ENCODE measurements at regions not wholly inside any gene's neighbourhood (a gene's known extent, or its start where the extent isn't known, plus 50 kb on each side); places are given as distances from the start of the nearest gene placed in this dataset.

DNA sequence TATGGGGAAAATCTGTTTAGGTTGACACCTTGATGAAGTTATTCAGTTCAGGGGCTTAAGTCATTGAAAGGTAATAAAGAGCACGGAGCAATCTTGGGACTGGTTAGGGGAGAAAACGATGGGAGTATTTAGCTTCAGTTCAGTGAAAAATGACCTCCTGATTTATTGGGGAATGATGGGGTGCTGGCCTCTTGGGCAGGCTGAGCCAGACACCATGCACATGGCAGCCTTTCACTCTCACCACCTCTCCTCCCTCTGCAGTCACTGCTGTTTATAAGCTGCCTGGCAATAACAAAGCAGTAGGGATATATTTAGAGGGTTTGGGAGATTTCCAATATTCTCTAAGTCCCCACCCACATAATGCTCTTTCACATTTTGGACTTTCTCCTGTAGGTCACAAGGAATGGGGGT is 140.5 kb upstream of the HS3ST2 start:
- no peak for ATAC-seq
- TF ChIP-seq TAL1 (IDR thresholded peaks at IDR 0.05) = no peak
- TF ChIP-seq, protein P1, sequence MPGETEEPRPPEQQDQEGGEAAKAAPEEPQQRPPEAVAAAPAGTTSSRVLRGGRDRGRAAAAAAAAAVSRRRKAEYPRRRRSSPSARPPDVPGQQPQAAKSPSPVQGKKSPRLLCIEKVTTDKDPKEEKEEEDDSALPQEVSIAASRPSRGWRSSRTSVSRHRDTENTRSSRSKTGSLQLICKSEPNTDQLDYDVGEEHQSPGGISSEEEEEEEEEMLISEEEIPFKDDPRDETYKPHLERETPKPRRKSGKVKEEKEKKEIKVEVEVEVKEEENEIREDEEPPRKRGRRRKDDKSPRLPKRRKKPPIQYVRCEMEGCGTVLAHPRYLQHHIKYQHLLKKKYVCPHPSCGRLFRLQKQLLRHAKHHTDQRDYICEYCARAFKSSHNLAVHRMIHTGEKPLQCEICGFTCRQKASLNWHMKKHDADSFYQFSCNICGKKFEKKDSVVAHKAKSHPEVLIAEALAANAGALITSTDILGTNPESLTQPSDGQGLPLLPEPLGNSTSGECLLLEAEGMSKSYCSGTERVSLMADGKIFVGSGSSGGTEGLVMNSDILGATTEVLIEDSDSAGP (CRISPR knock-in tag; IDR thresholded peaks at IDR 0.05) = no peak
- TF ChIP-seq, protein P2, sequence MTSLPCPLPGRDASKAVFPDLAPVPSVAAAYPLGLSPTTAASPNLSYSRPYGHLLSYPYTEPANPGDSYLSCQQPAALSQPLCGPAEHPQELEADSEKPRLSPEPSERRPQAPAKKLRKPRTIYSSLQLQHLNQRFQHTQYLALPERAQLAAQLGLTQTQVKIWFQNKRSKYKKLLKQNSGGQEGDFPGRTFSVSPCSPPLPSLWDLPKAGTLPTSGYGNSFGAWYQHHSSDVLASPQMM (CRISPR knock-in tag; IDR thresholded peaks at IDR 0.05) = no peak
- TF ChIP-seq ESRRB (CRISPR knock-in tag; IDR thresholded peaks at IDR 0.05; ENCODE audit: borderline replicate concordance) = no peak
- TF ChIP-seq CAMTA2 (CRISPR knock-in tag; conservative IDR thresholded peaks at IDR 0.05) = no peak
- no peak for TF ChIP-seq PHF8 (IDR thresholded peaks at IDR 0.05; ENCODE audit: borderline replicate concordance, low read length)
- Histone ChIP-seq H3K79me2 (ENCODE audit: control insufficient read depth, insufficient read depth, low read length) (no peaks in the 10 kb centered on the region), H3K36me3 (ENCODE audit: control insufficient read depth, insufficient read depth, low read length) (no peaks in the 10 kb centered on the region), H3K27ac (ENCODE audit: extremely low read depth, low read depth, low read length) (no peak overlapping the region), H3K9me1 (ENCODE audit: control insufficient read depth, insufficient read depth, low read length) (no peaks in the 10 kb centered on the region), H3K4me1 (replicated peaks in 1 of 2; ENCODE audit: control insufficient read depth in 2 of 2, insufficient read depth in 2 of 2, low read length in 2 of 2) (no peaks in the 10 kb centered on the region; a peak in 1 of 5 replicates), H3K9me3 (replicated peaks; ENCODE audit: control insufficient read depth, insufficient read depth, low read depth, low read length) (no peaks in the 10 kb centered on the region), H3K27me3 (ENCODE audit: control insufficient read depth in 2 of 2, insufficient read depth in 2 of 2, low read length in 2 of 2) (peaks cover 0 to 9% of the 10 kb centered on the region in 2 experiments; a peak in 1 of 5 replicates), H3K4me3 (no peak overlapping the region), H4K20me1 (replicated peaks; ENCODE audit: control insufficient read depth, insufficient read depth, low read length) (no peaks in the 10 kb centered on the region), H2AFZ (ENCODE audit: low read depth, low read length) (no peak overlapping the region), H3K4me2 (ENCODE audit: insufficient read depth, low read length) (no peak overlapping the region), H3K9ac (ENCODE audit: insufficient read depth in 1 of 2, low read depth in 2 of 2, low read length in 2 of 2) (no peak overlapping the region)
- WGBS (ENCODE audit: insufficient coverage, low coverage, missing lambda C conversion rate) = 2% methylated on average over 2 of the region's 2 CpGs
- FAIRE-seq = no peak
- in situ Hi-C loops (cut with MboI) = no loop called here
- CTCF ChIA-PET (ENCODE audit: low intra/inter-chr PET ratio) = interaction anchor here (0.6 kb wide), 1 partner anchor 332 kb away, joined by 3 read pairs; no protein-coding TSS in a partner anchor
- intact Hi-C loops (cut with micrococcal nuclease) = no loop called here
- POLR2A ChIA-PET = no interaction called here
- DNase-seq (ENCODE audit: extremely low read depth in 1 of 4, low spot score in 3 of 4) = no peak
- no TSS peak for BruUV-seq (replicated peaks)

All from K562 (cell line).